ENCODE measurements at regions not wholly inside any gene's neighbourhood (a gene's known extent, or its start where the extent isn't known, plus 50 kb on each side); places are given as distances from the start of the nearest gene placed in this dataset.

- H3K14ac ChIP-seq (ENCODE audit: insufficient read length), result no peak overlapping the region
- no peak overlapping the region for H2AFZ ChIP-seq (ENCODE audit: low read length)
- no peak overlapping the region for H2BK120ac ChIP-seq (replicated peaks; ENCODE audit: low read depth, low read length)
- H3K56ac ChIP-seq (replicated peaks; ENCODE audit: insufficient read length, low read depth, low read length), result no peak overlapping the region
- H3K9ac ChIP-seq (replicated peaks in 1 of 4; ENCODE audit: extremely low read depth in 1 of 4, low read depth in 3 of 4, low read length in 3 of 4), result no peak overlapping the region
- no peak overlapping the region for H4K91ac ChIP-seq (replicated peaks; ENCODE audit: insufficient read length, low read length)
- H3K27ac ChIP-seq (ENCODE audit: low read depth, low read length), result no peak overlapping the region
- no peaks in the 10 kb centered on the region for H3K79me1 ChIP-seq (ENCODE audit: low read depth, low read length)
- H3K27me3 ChIP-seq (replicated peaks in 1 of 4; ENCODE audit: control insufficient read depth in 3 of 4, extremely low read depth in 1 of 4, insufficient read depth in 3 of 4, low read length in 3 of 4), result no peaks in the 10 kb centered on the region
- no peaks in the 10 kb centered on the region for H3K79me2 ChIP-seq (ENCODE audit: control insufficient read depth in 1 of 2, insufficient read depth in 2 of 2, low read length in 2 of 2)
- no peak overlapping the region for H2BK5ac ChIP-seq (ENCODE audit: low read depth, low read length)
- no peak overlapping the region for H3K4me3 ChIP-seq (ENCODE audit: extremely low read depth in 1 of 4, insufficient read depth in 2 of 4, low read depth in 3 of 4, low read length in 4 of 4)
- CTCF ChIA-PET (ENCODE audit: partially characterized antibody), result no interaction called here
- FAIRE-seq, result no peak
- H4K20me1 ChIP-seq (replicated peaks in 1 of 2; ENCODE audit: control insufficient read depth in 1 of 2, insufficient read depth in 2 of 2, low read length in 2 of 2), result no peaks in the 10 kb centered on the region
- no peak overlapping the region for H3K4ac ChIP-seq (replicated peaks; ENCODE audit: insufficient read length, low read depth, low read length)
- H4K5ac ChIP-seq (ENCODE audit: insufficient read length, low read depth, low read length), result no peak overlapping the region
- no peak overlapping the region for H4K8ac ChIP-seq (ENCODE audit: extremely low read depth, insufficient read depth, low read length)
- POLR2A ChIA-PET (ENCODE audit: partially characterized antibody), result no interaction called here
- WGBS, 2 experiments (ENCODE audit: extremely low coverage in 1 of 2, insufficient coverage in 1 of 2, insufficient read length in 1 of 2, insufficient replicate concordance in 2 of 2, low coverage in 1 of 2, low lambda C conversion rate in 2 of 2, missing lambda C conversion rate in 1 of 2), result 88% methylated on average over 3 of the region's 3 CpGs; no CpG with 5 or more reads in 1 of the 2 experiments
- H2BK15ac ChIP-seq (ENCODE audit: low read length), result no peak overlapping the region
- no peaks in the 10 kb centered on the region; a peak in 1 of 8 replicates for H3K36me3 ChIP-seq (ENCODE audit: control insufficient read depth in 2 of 4, insufficient read depth in 4 of 4, low read length in 3 of 4)
- H2AK5ac ChIP-seq (ENCODE audit: low read depth, low read length), result no peak overlapping the region
- H3K9me3 ChIP-seq (ENCODE audit: insufficient read depth in 2 of 2, low read depth in 1 of 2, low read length in 1 of 2), result no peaks in the 10 kb centered on the region
- TF ChIP-seq RAD21 (IDR thresholded peaks at IDR 0.05 in 1 of 2, conservative IDR thresholded peaks at IDR 0.05 in 1 of 2; ENCODE audit: low read depth in 2 of 2, low read length in 2 of 2), result no peak
- no peak for TF ChIP-seq CREB1 (IDR thresholded peaks at IDR 0.05)
- no peak overlapping the region for H3K23ac ChIP-seq (ENCODE audit: insufficient read length)
- H2BK12ac ChIP-seq (ENCODE audit: low read depth, low read length), result no peak overlapping the region
- H2BK20ac ChIP-seq (ENCODE audit: low read length), result no peak overlapping the region
- H3K23me2 ChIP-seq (ENCODE audit: low read depth, low read length), result no peaks in the 10 kb centered on the region; the same call in 1 of the 2 replicates
- no peak for DNase-seq (ENCODE audit: low read depth in 1 of 2, low spot score in 2 of 2)
- H3K18ac ChIP-seq (ENCODE audit: extremely low read depth, low read length), result no peak overlapping the region
- H3K4me1 ChIP-seq (replicated peaks in 1 of 4; ENCODE audit: control insufficient read depth in 3 of 4, insufficient read depth in 4 of 4, low read length in 3 of 4), result no peaks in the 10 kb centered on the region
- no peak overlapping the region for H3K4me2 ChIP-seq (ENCODE audit: insufficient read depth in 1 of 2, low read depth in 2 of 2, low read length in 2 of 2)
Observed at GRCh38 chr5:96134886-96135285, 173.2 kb upstream of the ELL2 start.

All from H1 (cell line).